Caco-2 (cell line): ENCODE measurements at regions not wholly inside any gene's neighbourhood (a gene's known extent, or its start where the extent isn't known, plus 50 kb on each side); places are given as distances from the start of the nearest gene placed in this dataset.

ENCODE experiments used
- BruUV-seq: library from RNA; stranded (reverse); fragments of 400-500 nt; replicated peaks from 2 replicates; lab custom pipeline; 2021; lab: Mats Ljungman, UMichigan
- CTCF ChIA-PET: fragments of 300-600 bp; sonication (Branson Sonifier 250); formaldehyde crosslinking; loops from one replicate; lab custom pipeline; 2022; ENCODE audit warnings: antibody characterized with exemption; lab: Charles Lee
- POLR2A ChIA-PET: fragments of 300-600 bp; sonication (Branson Sonifier 250); formaldehyde crosslinking; loops from one replicate; lab custom pipeline; 2022; ENCODE audit warnings: antibody characterized with exemption; lab: Charles Lee
- DNase-seq, 2 experiments: peaks; one replicate each; pipeline versions ENCODE4 v3.0.0 to v3.0.0-alpha.2; 2020 to 2022
- H3K27me3 ChIP-seq: replicated peaks from 2 replicates; pipeline ENCODE4 v1.6.0; 2011; ENCODE audit warnings: low read length; ENCODE audit not compliant: control insufficient read depth, insufficient read depth
- H3K36me3 ChIP-seq: 2 replicates; pipeline ENCODE4 v1.5.1; 2011; ENCODE audit warnings: low read length; ENCODE audit not compliant: control insufficient read depth, insufficient read depth
- H3K4me1 ChIP-seq: fragments of 250-450 bp; sonication (Bioruptor Pico); 2 replicates; pipeline ENCODE4 v1.5.1; 2020; ENCODE audit warnings: mild to moderate bottlenecking
- H3K4me3 ChIP-seq: 2 replicates; pipeline ENCODE4 v1.5.1; 2011; ENCODE audit warnings: low read depth, mild to moderate bottlenecking, control low read depth, low read length
- H3K9me3 ChIP-seq: fragments of 250-450 bp; sonication (Bioruptor Pico); 2 replicates; pipeline ENCODE4 v1.5.1; 2020; ENCODE audit warnings: mild to moderate bottlenecking, moderate library complexity
- H3K27ac Mint-ChIP-seq: one replicate; pipeline ENCODE4 v1.8.0; 2022; ENCODE audit warnings: mixed read lengths; ENCODE audit not compliant: unreplicated experiment
- H3K27me3 Mint-ChIP-seq: one replicate; pipeline ENCODE4 v1.8.0; 2022; ENCODE audit warnings: mixed read lengths; ENCODE audit not compliant: insufficient read depth, unreplicated experiment
- H3K36me3 Mint-ChIP-seq: one replicate; pipeline ENCODE4 v1.8.0; 2022; ENCODE audit warnings: mild to moderate bottlenecking, mixed read lengths; ENCODE audit not compliant: insufficient read depth, unreplicated experiment
- H3K4me1 Mint-ChIP-seq: one replicate; pipeline ENCODE4 v1.8.0; 2022; ENCODE audit warnings: low read depth, mixed read lengths; ENCODE audit not compliant: unreplicated experiment
- H3K4me3 Mint-ChIP-seq: one replicate; pipeline ENCODE4 v1.8.0; 2022; ENCODE audit warnings: mild to moderate bottlenecking, moderate library complexity, mixed read lengths; ENCODE audit not compliant: unreplicated experiment
- H3K9me3 Mint-ChIP-seq: one replicate; pipeline ENCODE4 v1.8.0; 2022; ENCODE audit warnings: mixed read lengths; ENCODE audit not compliant: unreplicated experiment
- intact Hi-C: fragments of 100-400 bp; cut with micrococcal nuclease; formaldehyde crosslinking; loops from one replicate; pipeline ENCODE4 v1.10.0; 2022; ENCODE audit not compliant: unreplicated experiment
- TF ChIP-seq, protein P1 (sequence below), 2 experiments: fragments of 200-600 bp in 1 of 2; IDR thresholded peaks; 1 replicate in 1 of 2; 2 replicates in 1 of 2; pipeline versions ENCODE4 v1.5.1 to v1.8.0; 2011 to 2022; ENCODE audit warnings: antibody characterized with exemption in 1 of 2, control low read depth in 1 of 2, inconsistent platforms in 1 of 2, low read depth in 1 of 2, low read length in 1 of 2, mild to moderate bottlenecking in 1 of 2, moderate library complexity in 1 of 2; ENCODE audit not compliant: insufficient read depth in 1 of 2, severe bottlenecking in 1 of 2, unreplicated experiment in 1 of 2

- intact Hi-C loops, result no loop called here
- ChIA-PET POLR2A (no interaction called here), CTCF (no interaction called here)
- H3K36me3 ChIP-seq, result no peaks in the 10 kb centered on the region
- H3K9me3 ChIP-seq, result no peaks in the 10 kb centered on the region
- TF ChIP-seq, protein P1, sequence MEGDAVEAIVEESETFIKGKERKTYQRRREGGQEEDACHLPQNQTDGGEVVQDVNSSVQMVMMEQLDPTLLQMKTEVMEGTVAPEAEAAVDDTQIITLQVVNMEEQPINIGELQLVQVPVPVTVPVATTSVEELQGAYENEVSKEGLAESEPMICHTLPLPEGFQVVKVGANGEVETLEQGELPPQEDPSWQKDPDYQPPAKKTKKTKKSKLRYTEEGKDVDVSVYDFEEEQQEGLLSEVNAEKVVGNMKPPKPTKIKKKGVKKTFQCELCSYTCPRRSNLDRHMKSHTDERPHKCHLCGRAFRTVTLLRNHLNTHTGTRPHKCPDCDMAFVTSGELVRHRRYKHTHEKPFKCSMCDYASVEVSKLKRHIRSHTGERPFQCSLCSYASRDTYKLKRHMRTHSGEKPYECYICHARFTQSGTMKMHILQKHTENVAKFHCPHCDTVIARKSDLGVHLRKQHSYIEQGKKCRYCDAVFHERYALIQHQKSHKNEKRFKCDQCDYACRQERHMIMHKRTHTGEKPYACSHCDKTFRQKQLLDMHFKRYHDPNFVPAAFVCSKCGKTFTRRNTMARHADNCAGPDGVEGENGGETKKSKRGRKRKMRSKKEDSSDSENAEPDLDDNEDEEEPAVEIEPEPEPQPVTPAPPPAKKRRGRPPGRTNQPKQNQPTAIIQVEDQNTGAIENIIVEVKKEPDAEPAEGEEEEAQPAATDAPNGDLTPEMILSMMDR (IDR thresholded peaks at IDR 0.05; ENCODE audit: insufficient read depth in 1 of 2, low read depth in 1 of 2, low read length in 1 of 2, severe bottlenecking in 1 of 2, unreplicated experiment in 1 of 2), result no peak
- H3K4me3 ChIP-seq, result no peak overlapping the region
- DNase-seq, result no peak
- H3K27me3 Mint-ChIP-seq, result peaks cover 11% of the 10 kb centered on the region
- no peaks in the 10 kb centered on the region for H3K27me3 ChIP-seq
- H3K27ac Mint-ChIP-seq, result no peak overlapping the region
- no TSS peak for BruUV-seq
- H3K4me1 ChIP-seq, result no peaks in the 10 kb centered on the region
- no peak overlapping the region for H3K4me3 Mint-ChIP-seq
- no peaks in the 10 kb centered on the region for H3K4me1 Mint-ChIP-seq
- no peaks in the 10 kb centered on the region for H3K36me3 Mint-ChIP-seq
- H3K9me3 Mint-ChIP-seq, result no peaks in the 10 kb centered on the region
Observed at GRCh38 chr12:115709540-115710011, 567.9 kb downstream of the MED13L start.

DNA sequence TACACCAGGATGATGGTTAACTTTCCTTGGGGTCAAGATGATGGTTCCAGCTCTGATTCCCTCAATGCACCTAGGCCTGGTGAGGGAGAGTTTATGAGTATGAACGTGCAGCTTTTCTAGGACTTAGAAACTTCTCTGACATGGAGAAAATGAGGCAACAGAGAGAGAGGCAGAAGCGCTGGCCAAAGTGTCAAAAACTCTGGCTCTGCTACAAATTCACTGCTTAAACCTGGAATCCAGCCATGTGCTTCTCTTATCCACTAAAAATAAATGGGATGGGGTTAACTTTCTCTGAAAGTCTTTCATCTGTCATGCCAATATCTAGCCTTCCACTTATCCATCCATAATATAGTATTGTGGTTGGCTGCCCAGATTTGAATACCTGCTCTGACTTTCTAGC is 568.7 kb downstream of the MED13L start:
- H3K36me3 Mint-ChIP-seq, result no peaks in the 10 kb centered on the region

GRCh38 chr12:115700896-115701465 is 576.5 kb downstream of the MED13L start:
- CTCF ChIA-PET, result no interaction called here
- BruUV-seq, result no TSS peak
- Histone ChIP-seq H3K27me3 (no peaks in the 10 kb centered on the region), H3K36me3 (no peaks in the 10 kb centered on the region), H3K4me1 (no peaks in the 10 kb centered on the region), H3K9me3 (no peaks in the 10 kb centered on the region), H3K4me3 (no peak overlapping the region)
- Mint-ChIP-seq H3K9me3 (peaks cover 8% of the 10 kb centered on the region), H3K27me3 (peaks cover 3% of the 10 kb centered on the region), H3K4me1 (no peaks in the 10 kb centered on the region), H3K4me3 (no peak overlapping the region), H3K27ac (no peak overlapping the region), H3K36me3 (no peaks in the 10 kb centered on the region)
- no peak for DNase-seq
- POLR2A ChIA-PET, result no interaction called here
- TF ChIP-seq, protein P1 (IDR thresholded peaks at IDR 0.05; ENCODE audit: insufficient read depth in 1 of 2, low read depth in 1 of 2, low read length in 1 of 2, severe bottlenecking in 1 of 2, unreplicated experiment in 1 of 2), result no peak
- intact Hi-C loops, result no loop called here

More for the DNA sequence above, 568.7 kb downstream of the MED13L start:
- no peak overlapping the region for H3K4me3 ChIP-seq
- Mint-ChIP-seq H3K9me3 (no peaks in the 10 kb centered on the region), H3K4me3 (no peak overlapping the region), H3K27me3 (peaks cover 8% of the 10 kb centered on the region), H3K4me1 (no peaks in the 10 kb centered on the region), H3K27ac (no peak overlapping the region)
- no peaks in the 10 kb centered on the region for H3K4me1 ChIP-seq
- H3K27me3 ChIP-seq, result no peaks in the 10 kb centered on the region
- TF ChIP-seq, protein P1 (IDR thresholded peaks at IDR 0.05; ENCODE audit: insufficient read depth in 1 of 2, low read depth in 1 of 2, low read length in 1 of 2, severe bottlenecking in 1 of 2, unreplicated experiment in 1 of 2), result no peak
- BruUV-seq, result no TSS peak
- no peaks in the 10 kb centered on the region for H3K36me3 ChIP-seq
- no peaks in the 10 kb centered on the region for H3K9me3 ChIP-seq
- intact Hi-C loops, result no loop called here
- ChIA-PET CTCF (no interaction called here), POLR2A (no interaction called here)
- DNase-seq, result no peak
